ENCODE measurements at regions not wholly inside any gene's neighbourhood (a gene's known extent, or its start where the extent isn't known, plus 50 kb on each side); places are given as distances from the start of the nearest gene placed in this dataset.

GRCh38 chr2:220893411-220893810 lies 678.7 kb downstream of the EPHA4 start:
- no peaks in the 10 kb centered on the region for H3K27me3 ChIP-seq (ENCODE audit: control insufficient read depth, insufficient read depth, low read length)
- no peak overlapping the region for H3K4me3 ChIP-seq (ENCODE audit: low read depth, low read length)
- ChIA-PET POLR2A (no interaction called here), CTCF (interaction anchor here (0.6 to 1.2 kb wide), 2 partner anchors 20 to 267 kb away, joined by 3 read pairs; no protein-coding TSS in a partner anchor)
- TF ChIP-seq, protein P1, sequence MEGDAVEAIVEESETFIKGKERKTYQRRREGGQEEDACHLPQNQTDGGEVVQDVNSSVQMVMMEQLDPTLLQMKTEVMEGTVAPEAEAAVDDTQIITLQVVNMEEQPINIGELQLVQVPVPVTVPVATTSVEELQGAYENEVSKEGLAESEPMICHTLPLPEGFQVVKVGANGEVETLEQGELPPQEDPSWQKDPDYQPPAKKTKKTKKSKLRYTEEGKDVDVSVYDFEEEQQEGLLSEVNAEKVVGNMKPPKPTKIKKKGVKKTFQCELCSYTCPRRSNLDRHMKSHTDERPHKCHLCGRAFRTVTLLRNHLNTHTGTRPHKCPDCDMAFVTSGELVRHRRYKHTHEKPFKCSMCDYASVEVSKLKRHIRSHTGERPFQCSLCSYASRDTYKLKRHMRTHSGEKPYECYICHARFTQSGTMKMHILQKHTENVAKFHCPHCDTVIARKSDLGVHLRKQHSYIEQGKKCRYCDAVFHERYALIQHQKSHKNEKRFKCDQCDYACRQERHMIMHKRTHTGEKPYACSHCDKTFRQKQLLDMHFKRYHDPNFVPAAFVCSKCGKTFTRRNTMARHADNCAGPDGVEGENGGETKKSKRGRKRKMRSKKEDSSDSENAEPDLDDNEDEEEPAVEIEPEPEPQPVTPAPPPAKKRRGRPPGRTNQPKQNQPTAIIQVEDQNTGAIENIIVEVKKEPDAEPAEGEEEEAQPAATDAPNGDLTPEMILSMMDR (IDR thresholded peaks at IDR 0.05; ENCODE audit: insufficient read depth, low read depth, low read length): no peak
- DNase-seq (ENCODE audit: low read depth): no peak
- no peaks in the 10 kb centered on the region for H3K36me3 ChIP-seq (ENCODE audit: control insufficient read depth, insufficient read depth, low read length)

- Histone ChIP-seq H3K27me3 (ENCODE audit: control insufficient read depth, insufficient read depth, low read length) (no peaks in the 10 kb centered on the region), H3K36me3 (ENCODE audit: control insufficient read depth, insufficient read depth, low read length) (no peaks in the 10 kb centered on the region), H3K4me3 (ENCODE audit: low read depth, low read length) (no peak overlapping the region)
- TF ChIP-seq, protein P1 (IDR thresholded peaks at IDR 0.05; ENCODE audit: insufficient read depth, low read depth, low read length): no peak
- DNase-seq (ENCODE audit: low read depth): no peak
- POLR2A ChIA-PET: no interaction called here
- CTCF ChIA-PET: interaction anchor here (0.6 to 1.2 kb wide), 2 partner anchors 21 to 267 kb away, joined by 3 read pairs; no protein-coding TSS in a partner anchor
These were observed 678.0 kb downstream of the EPHA4 start for GRCh38 chr2:220894069-220894468.

DNA sequence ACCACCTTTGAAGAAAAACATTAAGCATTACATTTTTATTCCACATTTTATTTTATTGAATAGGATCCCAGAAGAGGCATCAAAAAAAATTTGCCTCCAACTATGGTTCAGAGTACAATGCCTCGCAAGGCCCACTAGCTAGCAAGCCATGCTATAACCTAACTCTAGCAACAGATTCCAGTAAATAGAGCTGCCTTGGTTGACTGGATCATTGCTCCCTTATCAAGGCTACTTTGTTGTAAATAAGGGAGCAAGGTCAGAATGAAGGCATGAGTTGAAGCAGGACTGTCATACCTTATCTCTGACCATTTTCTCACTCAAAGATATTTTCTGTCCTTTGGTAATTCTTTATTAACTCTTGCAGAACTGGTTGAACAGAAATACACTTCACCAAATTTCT lies 672.6 kb downstream of the EPHA4 start:
- TF ChIP-seq, protein P1 (IDR thresholded peaks at IDR 0.05; ENCODE audit: insufficient read depth, low read depth, low read length): no peak
- H3K4me3 ChIP-seq (ENCODE audit: low read depth, low read length): no peak overlapping the region
- H3K27me3 ChIP-seq (ENCODE audit: control insufficient read depth, insufficient read depth, low read length): no peaks in the 10 kb centered on the region
- POLR2A ChIA-PET: no interaction called here
- no peak for DNase-seq (ENCODE audit: low read depth)
- CTCF ChIA-PET: no interaction called here
- H3K36me3 ChIP-seq (ENCODE audit: control insufficient read depth, insufficient read depth, low read length): no peaks in the 10 kb centered on the region

- CTCF ChIA-PET: no interaction called here
These were observed 668.1 kb downstream of the EPHA4 start for GRCh38 chr2:220904015-220904414.

DNA sequence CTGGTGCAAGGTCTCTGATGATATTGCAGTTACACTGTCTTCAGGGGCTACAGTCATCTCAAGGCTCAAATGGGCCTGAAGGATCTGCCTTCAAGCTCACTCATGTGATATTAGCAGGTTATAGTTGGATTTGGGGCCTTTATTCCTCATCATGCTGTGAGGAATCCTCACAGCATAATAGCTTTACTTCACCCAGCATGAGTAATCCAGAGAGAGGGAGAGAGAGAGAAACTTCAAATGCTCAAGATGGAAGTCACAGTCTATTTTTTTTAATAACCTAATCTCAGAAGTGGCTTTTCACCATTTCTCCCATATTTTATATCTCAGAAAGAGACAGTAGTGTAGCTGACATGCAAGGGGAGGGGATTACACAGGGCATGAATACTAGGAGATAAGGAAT lies 658.7 kb downstream of the EPHA4 start:
- TF ChIP-seq, protein P1 (IDR thresholded peaks at IDR 0.05; ENCODE audit: insufficient read depth, low read depth, low read length): no peak
- Histone ChIP-seq H3K27me3 (ENCODE audit: control insufficient read depth, insufficient read depth, low read length) (no peaks in the 10 kb centered on the region), H3K4me3 (ENCODE audit: low read depth, low read length) (no peak overlapping the region), H3K36me3 (ENCODE audit: control insufficient read depth, insufficient read depth, low read length) (no peaks in the 10 kb centered on the region)
- no peak for DNase-seq (ENCODE audit: low read depth)
- CTCF ChIA-PET: interaction anchor here (0.8 to 1.4 kb wide), 2 partner anchors 9 to 11 kb away, joined by 3 read pairs; no protein-coding TSS in a partner anchor
- POLR2A ChIA-PET: no interaction called here

More at GRCh38 chr2:220904015-220904414, 668.1 kb downstream of the EPHA4 start:
- POLR2A ChIA-PET: no interaction called here
- TF ChIP-seq, protein P1 (IDR thresholded peaks at IDR 0.05; ENCODE audit: insufficient read depth, low read depth, low read length): no peak
- no peaks in the 10 kb centered on the region for H3K27me3 ChIP-seq (ENCODE audit: control insufficient read depth, insufficient read depth, low read length)
- H3K36me3 ChIP-seq (ENCODE audit: control insufficient read depth, insufficient read depth, low read length): no peaks in the 10 kb centered on the region
- DNase-seq (ENCODE audit: low read depth): no peak
- H3K4me3 ChIP-seq (ENCODE audit: low read depth, low read length): no peak overlapping the region
